Non-pigmented ciliary epithelial cell (primary cell): ENCODE measurements at regions not wholly inside any gene's neighbourhood (a gene's known extent, or its start where the extent isn't known, plus 50 kb on each side); places are given as distances from the start of the nearest gene placed in this dataset.

ENCODE experiments used
- DNase-seq: peaks from one replicate; pipeline ENCODE4 v3.0.0-alpha.2; 2010; ENCODE audit warnings: low read depth

GRCh38 chr2:150617351-150617978, 130.0 kb upstream of the RND3 start:
- DNase-seq = no peak

GRCh38 chr2:150612957-150613710, 125.7 kb upstream of the RND3 start:
- DNase-seq = no peak

GRCh38 chr2:150610670-150611279, 123.3 kb upstream of the RND3 start:
- DNase-seq = no peak

GRCh38 chr2:150609831-150610582, 122.5 kb upstream of the RND3 start:
- no peak for DNase-seq

- no peak for DNase-seq
These were observed 120.9 kb upstream of the RND3 start for GRCh38 chr2:150608341-150608740.

GRCh38 chr2:150607390-150607811, 119.9 kb upstream of the RND3 start:
- no peak for DNase-seq

- DNase-seq = no peak
These were observed 119.1 kb upstream of the RND3 start for GRCh38 chr2:150606380-150607060.

- no peak for DNase-seq
These were observed 118.2 kb upstream of the RND3 start for GRCh38 chr2:150605664-150606063.

- DNase-seq = no peak
These were observed 114.0 kb upstream of the RND3 start for GRCh38 chr2:150601280-150602038.

GRCh38 chr2:150599889-150600288, 112.4 kb upstream of the RND3 start:
- no peak for DNase-seq

- no peak for DNase-seq
These were observed 110.9 kb upstream of the RND3 start for GRCh38 chr2:150598383-150598782.

- DNase-seq = no peak
These were observed 108.5 kb upstream of the RND3 start for GRCh38 chr2:150595803-150596470.

- no peak for DNase-seq
These were observed 106.8 kb upstream of the RND3 start for GRCh38 chr2:150594299-150594698.

- DNase-seq = no peak
These were observed 104.2 kb upstream of the RND3 start for GRCh38 chr2:150591496-150592285.

- DNase-seq = no peak
These were observed 102.2 kb upstream of the RND3 start for GRCh38 chr2:150589681-150590080.

GRCh38 chr2:150588506-150588870, 101.0 kb upstream of the RND3 start:
- no peak for DNase-seq

GRCh38 chr2:150587547-150588505, 100.4 kb upstream of the RND3 start:
- DNase-seq = no peak

GRCh38 chr2:150586858-150587257, 99.4 kb upstream of the RND3 start:
- DNase-seq = no peak
